ENCODE measurements at regions not wholly inside any gene's neighbourhood (a gene's known extent, or its start where the extent isn't known, plus 50 kb on each side); places are given as distances from the start of the nearest gene placed in this dataset.

DNA sequence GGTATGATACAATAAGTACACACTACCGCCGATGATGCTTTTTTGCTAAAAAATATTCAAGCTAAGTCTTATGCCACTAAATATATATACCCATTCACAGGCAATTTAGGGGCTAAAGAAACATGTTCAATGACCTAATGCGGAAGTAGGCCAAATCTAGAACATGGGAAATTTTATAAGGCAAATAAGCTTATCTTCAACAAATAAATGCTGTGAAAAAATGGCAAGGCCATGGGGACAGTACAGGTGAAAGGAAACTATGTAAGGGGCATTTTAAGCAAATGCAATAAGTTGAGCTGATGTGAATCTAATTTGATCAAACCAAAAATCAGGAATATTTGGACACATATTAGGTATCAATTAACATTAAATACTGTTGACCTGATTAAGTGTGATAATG is 339.5 kb upstream of the EDIL3 start:
- Histone ChIP-seq H3K9me3 (ENCODE audit: control insufficient read depth, low read depth, low read length) (no peaks in the 10 kb centered on the region), H3K9me1 (ENCODE audit: control insufficient read depth, extremely low read depth, insufficient read depth, low read length) (no peaks in the 10 kb centered on the region), H3K79me2 (ENCODE audit: control insufficient read depth, insufficient read depth, low read length) (no peaks in the 10 kb centered on the region), H3K9ac (ENCODE audit: control insufficient read depth, extremely low read depth, insufficient read depth, low read length) (no peak overlapping the region), H3K4me3 (ENCODE audit: control insufficient read depth in 2 of 3, extremely low read depth in 1 of 3, insufficient read depth in 2 of 3, low read depth in 1 of 3, low read length in 3 of 3) (no peak overlapping the region), H3K27me3 (ENCODE audit: control insufficient read depth, extremely low read depth, insufficient read depth, low read length) (no peaks in the 10 kb centered on the region), H3K27ac (ENCODE audit: control insufficient read depth, insufficient read depth, low read length) (no peak overlapping the region), H2AFZ (ENCODE audit: control insufficient read depth, low read length) (no peak overlapping the region), H4K20me1 (ENCODE audit: control insufficient read depth, extremely low read depth, insufficient read depth, low read length) (no peaks in the 10 kb centered on the region), H3K4me2 (ENCODE audit: control insufficient read depth, extremely low read depth, insufficient read depth, low read depth, low read length) (no peak overlapping the region), H3K4me1 (ENCODE audit: control insufficient read depth, extremely low read depth, insufficient read depth, low read length) (peaks cover 6% of the 10 kb centered on the region), H3K36me3 (ENCODE audit: control insufficient read depth in 2 of 2, extremely low read depth in 1 of 2, insufficient read depth in 2 of 2, low read length in 2 of 2) (no peaks in the 10 kb centered on the region)
- dilution Hi-C loops (cut with MboI; ENCODE audit: extremely low pct_ligation_motif_present, low sequenced_read_pairs), result no loop called here
- no peak for TF ChIP-seq EZH2 (IDR thresholded peaks at IDR 0.05; ENCODE audit: low read length)
- TF ChIP-seq, protein P1, sequence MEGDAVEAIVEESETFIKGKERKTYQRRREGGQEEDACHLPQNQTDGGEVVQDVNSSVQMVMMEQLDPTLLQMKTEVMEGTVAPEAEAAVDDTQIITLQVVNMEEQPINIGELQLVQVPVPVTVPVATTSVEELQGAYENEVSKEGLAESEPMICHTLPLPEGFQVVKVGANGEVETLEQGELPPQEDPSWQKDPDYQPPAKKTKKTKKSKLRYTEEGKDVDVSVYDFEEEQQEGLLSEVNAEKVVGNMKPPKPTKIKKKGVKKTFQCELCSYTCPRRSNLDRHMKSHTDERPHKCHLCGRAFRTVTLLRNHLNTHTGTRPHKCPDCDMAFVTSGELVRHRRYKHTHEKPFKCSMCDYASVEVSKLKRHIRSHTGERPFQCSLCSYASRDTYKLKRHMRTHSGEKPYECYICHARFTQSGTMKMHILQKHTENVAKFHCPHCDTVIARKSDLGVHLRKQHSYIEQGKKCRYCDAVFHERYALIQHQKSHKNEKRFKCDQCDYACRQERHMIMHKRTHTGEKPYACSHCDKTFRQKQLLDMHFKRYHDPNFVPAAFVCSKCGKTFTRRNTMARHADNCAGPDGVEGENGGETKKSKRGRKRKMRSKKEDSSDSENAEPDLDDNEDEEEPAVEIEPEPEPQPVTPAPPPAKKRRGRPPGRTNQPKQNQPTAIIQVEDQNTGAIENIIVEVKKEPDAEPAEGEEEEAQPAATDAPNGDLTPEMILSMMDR (optimal IDR thresholded peaks at IDR 0.05 in 1 of 3, IDR thresholded peaks at IDR 0.05 in 1 of 3, conservative IDR thresholded peaks at IDR 0.05 in 1 of 3; ENCODE audit: extremely low read depth in 1 of 3, insufficient read depth in 2 of 3, low read length in 3 of 3), result no peak
- FAIRE-seq, result no peak
- DNase-seq (ENCODE audit: low read depth, low spot score), result no peak

DNA sequence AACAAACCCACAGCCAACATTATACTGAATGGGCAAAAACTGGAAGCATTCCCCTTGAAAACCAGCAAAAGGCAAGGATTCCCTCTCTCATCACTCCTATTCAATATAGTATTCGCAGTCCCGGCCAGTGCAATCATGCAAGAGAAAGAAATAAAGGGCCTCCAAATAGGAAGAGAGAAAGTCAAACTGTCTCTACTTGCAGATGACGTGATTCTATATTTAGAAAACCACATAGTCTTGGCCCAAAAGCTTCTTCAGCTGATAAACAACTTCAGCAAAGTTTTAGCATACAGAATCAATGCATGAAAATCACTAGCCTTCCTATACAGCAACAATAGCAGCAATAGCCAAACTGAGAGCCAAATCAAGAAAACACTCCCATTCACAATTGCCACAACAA is 333.7 kb upstream of the EDIL3 start:
- no peak overlapping the region for H3K4me2 ChIP-seq (ENCODE audit: control insufficient read depth, extremely low read depth, insufficient read depth, low read depth, low read length)
- H3K9me1 ChIP-seq (ENCODE audit: control insufficient read depth, extremely low read depth, insufficient read depth, low read length), result no peaks in the 10 kb centered on the region
- no peak for FAIRE-seq
- no peaks in the 10 kb centered on the region for H3K27me3 ChIP-seq (ENCODE audit: control insufficient read depth, extremely low read depth, insufficient read depth, low read length)
- H4K20me1 ChIP-seq (ENCODE audit: control insufficient read depth, extremely low read depth, insufficient read depth, low read length), result no peaks in the 10 kb centered on the region
- no peak overlapping the region for H3K9ac ChIP-seq (ENCODE audit: control insufficient read depth, extremely low read depth, insufficient read depth, low read length)
- no peaks in the 10 kb centered on the region for H3K9me3 ChIP-seq (ENCODE audit: control insufficient read depth, low read depth, low read length)
- no peaks in the 10 kb centered on the region for H3K36me3 ChIP-seq (ENCODE audit: control insufficient read depth in 2 of 2, extremely low read depth in 1 of 2, insufficient read depth in 2 of 2, low read length in 2 of 2)
- no peak overlapping the region for H3K4me3 ChIP-seq (ENCODE audit: control insufficient read depth in 2 of 3, extremely low read depth in 1 of 3, insufficient read depth in 2 of 3, low read depth in 1 of 3, low read length in 3 of 3)
- dilution Hi-C loops (cut with MboI; ENCODE audit: extremely low pct_ligation_motif_present, low sequenced_read_pairs), result no loop called here
- peaks cover 9% of the 10 kb centered on the region for H3K4me1 ChIP-seq (ENCODE audit: control insufficient read depth, extremely low read depth, insufficient read depth, low read length)
- H3K79me2 ChIP-seq (ENCODE audit: control insufficient read depth, insufficient read depth, low read length), result no peaks in the 10 kb centered on the region
- no peak for DNase-seq (ENCODE audit: low read depth, low spot score)
- TF ChIP-seq, protein P1 (optimal IDR thresholded peaks at IDR 0.05 in 1 of 3, IDR thresholded peaks at IDR 0.05 in 1 of 3, conservative IDR thresholded peaks at IDR 0.05 in 1 of 3; ENCODE audit: extremely low read depth in 1 of 3, insufficient read depth in 2 of 3, low read length in 3 of 3), result no peak
- TF ChIP-seq EZH2 (IDR thresholded peaks at IDR 0.05; ENCODE audit: low read length), result no peak
- H3K27ac ChIP-seq (ENCODE audit: control insufficient read depth, insufficient read depth, low read length), result no peak overlapping the region
- no peak overlapping the region for H2AFZ ChIP-seq (ENCODE audit: control insufficient read depth, low read length)
